GM19239 (cell line): ENCODE measurements at regions not wholly inside any gene's neighbourhood (a gene's known extent, or its start where the extent isn't known, plus 50 kb on each side); places are given as distances from the start of the nearest gene placed in this dataset.

Source experiments
- DNase-seq: peaks from one replicate; pipeline ENCODE4 v3.0.0; 2011; ENCODE audit warnings: low spot score; ENCODE audit not compliant: insufficient read length
- FAIRE-seq: peaks from 2 replicates; lab custom pipeline; 2011; peaks lifted over from hg19 to GRCh38; lab: Jason Lieb, UNC

DNA sequence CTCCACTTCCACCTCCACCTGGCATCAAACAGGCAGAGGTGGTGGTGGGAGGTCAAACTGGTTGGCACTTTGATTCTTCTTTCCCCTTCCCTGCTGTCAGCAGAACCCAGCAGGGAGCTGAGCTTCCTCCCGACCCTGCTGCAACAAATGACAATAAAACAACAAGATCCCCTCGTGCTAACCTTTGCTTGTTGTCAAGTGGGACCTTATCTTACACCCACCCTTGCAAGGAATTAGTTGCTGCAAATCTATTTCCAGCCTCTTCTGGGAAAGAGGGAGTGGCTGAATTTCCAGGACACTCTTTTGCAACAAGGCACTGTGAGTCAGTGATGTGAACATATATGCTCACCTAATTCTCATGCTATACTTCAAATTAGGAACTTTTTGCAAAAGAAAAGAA is 655.1 kb downstream of the DSC3 start:
- FAIRE-seq (no peak), DNase-seq (no peak)

GRCh38 chr18:30386624-30387023 is 655.9 kb downstream of the DSC3 start:
- no peak for DNase-seq
- no peak for FAIRE-seq

GRCh38 chr18:30385684-30386083 is 656.9 kb downstream of the DSC3 start:
- FAIRE-seq: no peak
- no peak for DNase-seq

DNA sequence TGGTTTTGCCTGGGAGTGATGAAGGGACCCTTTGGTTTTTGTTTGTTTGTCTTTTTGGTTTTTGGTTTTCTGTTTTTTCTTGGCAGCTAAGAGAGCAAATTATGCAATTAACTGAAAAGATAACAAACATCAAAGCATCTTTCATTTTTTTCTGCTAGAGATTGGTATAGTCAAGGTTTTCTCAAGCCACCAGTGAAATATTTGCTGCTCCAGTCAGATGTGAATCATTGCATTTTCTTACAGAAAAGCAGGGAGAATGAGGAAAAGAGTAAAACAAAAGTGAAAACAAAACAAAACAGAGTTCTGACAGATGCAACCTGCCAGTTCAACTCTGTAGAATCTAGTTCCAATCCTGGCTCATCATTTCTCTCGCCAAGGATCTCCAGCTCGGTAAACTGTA is 660.7 kb downstream of the DSC3 start:
- no peak for FAIRE-seq
- DNase-seq: no peak

DNA sequence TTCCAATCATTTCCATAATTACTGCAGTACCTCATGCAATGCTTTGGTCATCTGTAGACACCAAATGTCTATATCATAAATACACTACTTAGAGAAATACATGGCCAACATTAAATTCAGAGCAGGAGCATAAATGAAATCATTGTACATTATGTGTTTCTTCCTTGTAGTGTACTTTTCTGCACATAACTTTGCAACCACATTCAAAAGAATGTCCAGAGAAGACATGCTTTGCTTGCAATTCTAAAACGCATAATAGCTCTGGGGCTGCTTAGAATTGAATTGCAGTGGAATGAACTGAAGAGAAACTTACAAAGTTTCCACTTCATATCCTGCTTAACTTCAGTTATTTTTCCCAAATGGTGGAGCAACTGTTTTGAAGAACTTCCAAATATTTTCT is 664.4 kb downstream of the DSC3 start:
- FAIRE-seq (no peak), DNase-seq (no peak)

GRCh38 chr18:30376515-30376914 is 666.0 kb downstream of the DSC3 start:
- FAIRE-seq: no peak
- no peak for DNase-seq

DNA sequence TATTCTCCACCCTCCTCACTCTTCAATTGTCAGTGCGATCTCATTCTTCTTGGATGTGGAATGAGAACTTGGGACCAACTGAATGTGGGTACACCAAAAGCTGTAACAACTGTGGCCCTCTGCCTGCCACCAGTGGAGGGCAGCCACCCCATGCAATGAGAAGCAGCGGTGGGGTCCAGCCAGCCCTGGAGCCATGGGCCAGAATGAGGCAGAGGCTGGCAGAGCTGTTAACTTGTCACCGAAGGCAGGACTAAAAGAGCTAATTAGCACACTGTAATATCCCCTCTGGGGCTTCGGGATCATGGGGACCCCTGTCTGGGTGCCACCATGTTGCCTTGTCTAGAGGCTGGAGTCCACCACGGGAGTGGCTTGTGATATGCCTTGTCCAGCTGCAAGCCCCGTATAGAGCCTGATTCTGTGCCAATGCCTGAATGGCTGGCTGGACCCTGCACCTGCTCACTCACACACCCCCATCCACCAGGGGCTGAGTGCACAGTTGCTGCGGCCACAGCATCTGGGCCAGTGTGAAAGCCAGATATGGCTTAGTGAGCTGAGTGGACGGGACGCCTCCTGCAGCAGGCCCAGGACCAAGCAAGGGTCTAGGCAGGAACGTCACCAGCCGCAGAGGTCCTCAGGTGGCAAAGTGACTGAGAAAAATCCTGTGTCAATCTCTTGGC is 680.5 kb downstream of the DSC3 start:
- FAIRE-seq (no peak), DNase-seq (no peak)

- FAIRE-seq (no peak), DNase-seq (no peak)
Observed at GRCh38 chr18:30359521-30359920, 683.0 kb downstream of the DSC3 start.

DNA sequence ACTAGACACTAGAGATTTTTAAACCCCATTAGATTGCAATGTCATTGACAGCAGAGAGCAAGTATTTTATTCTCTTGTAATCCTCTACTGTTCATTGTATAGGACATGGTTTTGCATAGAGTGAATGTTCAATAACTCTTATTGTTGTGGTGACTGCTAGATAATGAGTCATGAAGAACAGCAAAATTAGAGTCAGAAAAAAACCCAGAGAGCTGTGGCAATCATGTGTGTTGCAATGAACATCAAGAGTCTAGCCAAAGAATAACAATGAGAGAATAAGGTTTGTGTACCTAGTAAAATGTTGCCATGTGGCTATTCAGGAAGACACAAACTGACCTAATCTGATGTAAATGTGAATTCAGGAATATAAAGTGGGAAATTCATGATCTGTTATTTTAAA is 684.0 kb downstream of the DSC3 start:
- FAIRE-seq (no peak), DNase-seq (no peak)

- DNase-seq (no peak), FAIRE-seq (no peak)
Observed at GRCh38 chr18:30352551-30353168, 689.9 kb downstream of the DSC3 start.

DNA sequence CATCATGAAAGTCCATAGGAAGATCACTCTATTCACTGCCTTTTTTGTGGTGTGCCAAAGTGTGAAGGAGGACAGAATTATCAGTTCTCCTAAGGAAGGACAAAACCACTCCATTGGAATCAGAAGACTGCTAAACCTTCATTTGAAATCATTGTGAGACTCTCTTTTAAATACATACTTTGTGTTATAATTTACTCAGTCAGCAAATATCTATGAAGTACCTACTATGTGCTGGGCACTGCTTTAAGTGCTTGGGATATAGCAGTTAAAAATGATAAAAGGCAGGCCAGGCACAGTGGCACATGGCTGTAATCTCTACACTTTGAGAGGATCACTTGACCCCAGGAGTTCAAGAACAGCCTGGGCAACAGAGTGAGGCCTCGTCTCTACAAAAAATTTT is 692.3 kb downstream of the DSC3 start:
- FAIRE-seq (no peak), DNase-seq (no peak)

DNA sequence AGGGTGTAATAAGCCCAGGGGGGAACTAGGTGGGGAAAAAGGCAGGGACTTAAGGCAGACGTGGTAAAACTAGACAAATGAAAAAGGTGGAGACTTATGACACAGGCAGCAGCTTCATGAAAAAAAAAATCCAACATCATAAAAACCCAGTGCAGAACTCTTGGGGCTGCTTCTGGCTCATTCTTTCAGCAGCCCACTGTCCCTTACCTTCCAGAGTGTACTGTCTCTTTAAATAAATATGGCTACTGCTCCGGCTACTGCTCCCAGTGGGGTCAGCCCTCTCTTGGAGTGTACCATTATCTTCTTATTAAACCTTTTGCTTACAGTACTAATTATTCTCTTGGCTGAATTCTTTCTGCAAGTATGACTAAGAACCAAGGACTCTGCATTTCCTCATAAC is 699.5 kb downstream of the DSC3 start:
- no peak for DNase-seq
- FAIRE-seq: no peak

DNA sequence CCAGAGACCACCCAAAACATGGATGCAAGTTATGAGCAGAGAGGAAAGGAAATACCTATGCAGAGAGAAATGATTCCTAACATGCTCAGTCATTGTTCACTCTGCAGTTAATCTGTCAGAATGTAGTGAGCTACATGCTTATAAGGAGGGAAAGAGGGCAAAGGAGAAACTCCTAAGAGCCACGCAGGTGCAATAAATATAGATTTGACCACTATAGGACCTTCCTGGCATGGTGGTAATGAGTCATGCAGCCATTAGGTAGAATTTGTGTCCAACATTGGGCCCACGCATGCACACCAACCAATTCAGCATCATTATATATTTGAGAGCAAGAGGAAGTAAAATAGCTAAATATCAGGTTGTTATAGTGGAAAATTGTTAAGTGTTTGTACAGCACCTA is 699.9 kb downstream of the DSC3 start:
- DNase-seq (no peak), FAIRE-seq (no peak)

DNA sequence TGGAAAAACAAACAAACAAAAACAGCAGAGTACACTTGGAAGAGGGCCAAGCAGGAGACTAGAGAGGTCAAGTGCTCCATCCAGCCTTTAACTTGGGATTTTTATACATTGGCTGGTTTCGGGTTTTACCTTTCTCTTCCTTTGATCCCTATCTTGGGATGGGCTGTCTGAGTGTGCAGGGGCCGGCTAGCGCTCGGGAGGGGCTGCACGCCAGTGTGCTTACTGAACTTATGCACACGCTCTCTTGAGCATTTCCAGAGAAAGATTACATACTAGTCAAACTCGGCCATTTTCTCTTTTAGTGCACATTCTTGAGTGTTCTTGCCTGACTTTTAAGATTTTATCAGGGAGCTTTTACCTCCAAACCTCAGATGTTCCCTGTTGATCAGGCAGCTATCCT is 707.8 kb downstream of the DSC3 start:
- FAIRE-seq (no peak), DNase-seq (no peak)

DNA sequence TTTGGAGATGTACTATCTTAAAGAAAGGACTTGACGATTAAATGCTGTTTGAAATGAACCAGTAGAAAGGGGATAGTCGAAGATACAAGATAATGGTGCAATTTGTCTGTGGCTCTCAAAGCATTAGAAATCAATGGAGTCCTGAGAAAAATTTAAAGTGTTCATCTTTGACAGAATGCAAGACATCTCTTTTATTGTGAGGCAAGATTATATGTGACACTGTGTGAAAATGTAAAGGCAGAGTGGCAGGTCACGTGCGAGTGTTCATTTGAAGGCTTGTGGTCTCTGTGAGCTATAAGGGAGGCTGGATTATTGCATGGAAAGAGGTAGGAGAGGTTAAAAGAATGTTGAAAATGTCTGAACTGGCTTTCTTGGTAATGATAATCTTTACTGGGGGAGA is 709.2 kb downstream of the DSC3 start:
- FAIRE-seq: no peak

DNA sequence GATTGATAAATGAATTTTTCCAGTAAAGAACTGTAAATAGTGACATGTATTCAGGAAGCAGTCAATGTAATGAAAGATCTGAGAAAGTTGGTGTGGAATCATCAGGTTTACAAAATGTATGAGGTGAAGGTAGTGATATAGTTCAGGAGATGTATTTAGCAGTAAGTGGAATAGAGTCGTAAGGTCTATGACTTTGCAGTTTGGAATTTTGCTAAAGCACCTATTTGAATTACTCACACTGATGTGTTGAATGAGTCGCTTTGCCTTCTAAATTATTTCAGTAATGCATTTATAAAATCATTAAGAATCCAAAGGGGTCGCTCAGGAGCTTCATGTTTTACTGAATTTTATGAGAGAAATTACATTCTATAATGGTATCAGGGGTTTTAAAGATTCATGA is 713.7 kb downstream of the DSC3 start:
- FAIRE-seq: no peak

More for the DNA sequence above, 709.2 kb downstream of the DSC3 start:
- DNase-seq: no peak

GRCh38 chr18:30302181-30302580 is 740.4 kb downstream of the DSC3 start:
- DNase-seq (no peak), FAIRE-seq (no peak)

More for the DNA sequence above, 713.7 kb downstream of the DSC3 start:
- DNase-seq: no peak

GRCh38 chr18:30298769-30299168 is 743.8 kb downstream of the DSC3 start:
- FAIRE-seq: no peak
- DNase-seq: no peak

DNA sequence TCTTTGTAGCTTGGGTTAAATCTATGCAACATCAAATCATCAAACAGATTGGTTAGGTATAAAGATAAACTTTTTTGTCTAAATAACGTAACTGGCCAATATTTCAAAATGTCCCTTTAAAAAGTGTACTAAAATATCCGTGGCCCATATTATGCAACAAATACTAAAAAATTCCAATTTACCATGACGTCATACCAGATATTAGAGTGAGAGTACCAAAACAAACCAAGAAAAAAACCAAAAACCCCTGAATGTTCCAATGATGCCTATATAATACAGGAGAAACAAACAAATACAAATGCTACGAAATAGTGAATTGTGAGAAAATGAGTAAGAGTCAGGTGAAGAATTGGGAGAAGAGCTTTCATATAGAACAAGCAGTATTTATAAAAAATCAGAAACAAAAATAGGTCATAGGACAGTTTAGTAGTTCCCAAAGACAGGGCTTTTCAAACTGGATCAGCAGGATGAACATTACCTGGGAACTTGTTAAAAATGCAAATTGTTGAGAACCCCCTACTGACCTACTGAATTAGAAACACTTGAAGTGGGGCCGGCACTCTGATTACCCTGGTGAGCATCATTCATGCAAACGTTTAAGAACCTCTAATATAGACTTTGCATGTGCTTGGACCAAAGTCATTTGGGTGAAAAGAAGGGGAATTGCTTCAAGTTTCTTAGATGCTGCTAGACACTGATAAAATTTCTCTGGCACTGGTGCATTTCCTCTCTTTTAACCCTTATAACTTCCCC is 753.7 kb downstream of the DSC3 start:
- DNase-seq (no peak), FAIRE-seq (no peak)

DNA sequence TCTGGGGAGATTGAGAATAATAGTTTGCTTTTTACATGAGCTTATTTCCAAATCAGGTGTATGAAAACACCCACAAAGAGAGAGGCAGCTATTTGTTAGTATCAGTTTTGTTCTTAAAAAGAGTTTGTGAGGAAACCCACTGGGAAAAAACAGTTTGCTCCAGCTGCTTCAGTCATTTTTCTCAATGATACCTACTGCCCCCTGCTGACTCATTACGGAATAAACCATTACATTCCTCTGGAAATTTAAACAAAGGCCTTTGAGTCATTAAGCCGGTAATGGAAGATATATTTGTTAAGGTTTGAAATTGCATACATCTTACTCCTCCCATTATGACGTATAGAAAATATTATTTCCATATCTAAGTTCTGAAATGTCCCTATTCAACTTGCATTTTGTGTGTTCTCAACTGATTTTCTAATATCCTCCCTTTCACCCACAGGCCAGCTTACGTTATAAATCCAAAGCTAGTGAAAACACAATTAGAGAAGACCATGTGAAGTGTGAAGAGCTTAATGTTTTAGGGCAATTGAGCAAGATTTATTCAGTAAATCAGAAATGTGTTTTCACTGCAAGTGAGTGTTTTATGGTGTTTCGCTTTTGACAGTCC is 761.6 kb downstream of the DSC3 start:
- no peak for DNase-seq
- FAIRE-seq: peak; percentile 35

- no peak for DNase-seq
- FAIRE-seq: no peak
Observed at GRCh38 chr18:30280186-30280585, 762.4 kb downstream of the DSC3 start.
